Hepatocyte (in vitro differentiated cells): ENCODE measurements at regions not wholly inside any gene's neighbourhood (a gene's known extent, or its start where the extent isn't known, plus 50 kb on each side); places are given as distances from the start of the nearest gene placed in this dataset.

Experiments
- DNase-seq: peaks from one replicate; pipeline ENCODE4 v3.0.0-alpha.2; 2016; ENCODE audit warnings: low spot score
- H2AFZ ChIP-seq: fragments of 200-600 bp; sonication (generic); 2 replicates; pipeline ENCODE4 v1.6.0; 2016; ENCODE audit warnings: antibody characterized with exemption, mild to moderate bottlenecking
- H3K27ac ChIP-seq: fragments of 200-600 bp; sonication (generic); 2 replicates; pipeline ENCODE4 v1.5.1; 2016; ENCODE audit warnings: mild to moderate bottlenecking
- H3K27me3 ChIP-seq: fragments of 200-600 bp; sonication (generic); 2 replicates; pipeline ENCODE4 v1.6.1; 2016
- H3K36me3 ChIP-seq: fragments of 200-600 bp; sonication (generic); replicated peaks from 2 replicates; pipeline ENCODE4 v1.5.1; 2016; ENCODE audit warnings: low read depth; ENCODE audit not compliant: insufficient read depth
- H3K4me1 ChIP-seq: fragments of 200-600 bp; sonication (generic); 2 replicates; pipeline ENCODE4 v1.5.1; 2016; ENCODE audit warnings: mild to moderate bottlenecking, moderate library complexity; ENCODE audit not compliant: insufficient read depth
- H3K4me2 ChIP-seq: fragments of 200-600 bp; sonication (generic); 2 replicates; pipeline ENCODE4 v1.6.0; 2016
- H3K4me3 ChIP-seq: fragments of 200-600 bp; sonication (generic); 2 replicates; pipeline ENCODE4 v1.5.1; 2016; ENCODE audit warnings: mild to moderate bottlenecking
- H3K79me2 ChIP-seq: fragments of 200-600 bp; sonication (generic); 2 replicates; pipeline ENCODE4 v1.6.0; 2017; ENCODE audit warnings: mild to moderate bottlenecking
- H3K9me2 ChIP-seq: fragments of 200-600 bp; sonication (generic); replicated peaks from 2 replicates; pipeline ENCODE4 v1.6.0; 2017; ENCODE audit warnings: mild to moderate bottlenecking; ENCODE audit not compliant: insufficient read depth
- H3K9me3 ChIP-seq: fragments of 200-600 bp; sonication (generic); 2 replicates; pipeline ENCODE4 v1.5.1; 2016; ENCODE audit warnings: low read depth, mild to moderate bottlenecking
- H4K20me1 ChIP-seq: fragments of 200-600 bp; sonication (generic); 2 replicates; pipeline ENCODE4 v1.6.0; 2016; ENCODE audit warnings: mild to moderate bottlenecking; ENCODE audit not compliant: insufficient read depth, poor library complexity, severe bottlenecking
- EZH2 ChIP-seq: fragments of 200-600 bp; sonication (generic); IDR thresholded peaks from 2 replicates; pipeline ENCODE4 v1.6.1; 2016; ENCODE audit warnings: antibody characterized with exemption, mild to moderate bottlenecking, borderline replicate concordance
- EZH2phosphoT487 ChIP-seq: fragments of 200-600 bp; sonication (generic); IDR thresholded peaks from one replicate; pipeline ENCODE4 v1.6.1; 2018; ENCODE audit warnings: antibody characterized with exemption, mild to moderate bottlenecking, low read depth, moderate library complexity; ENCODE audit not compliant: unreplicated experiment, severe bottlenecking
- WGBS: methylation state at CpG from one replicate; pipeline ENCODE4 v1.1.6; 2016; ENCODE audit warnings: low lambda C conversion rate; ENCODE audit errors: missing lambda C conversion rate; 5-methylcytosine and 5-hydroxymethylcytosine counted together
- TF ChIP-seq, protein P1 (sequence below): fragments of 200-600 bp; sonication (generic); IDR thresholded peaks from 2 replicates; pipeline ENCODE4 v1.5.1; 2016; ENCODE audit warnings: antibody characterized with exemption, mild to moderate bottlenecking; ENCODE audit not compliant: poor library complexity

- Histone ChIP-seq H3K4me3 (no peak overlapping the region), H3K27me3 (no peaks in the 10 kb centered on the region), H3K27ac (no peak overlapping the region), H3K36me3 (no peaks in the 10 kb centered on the region), H3K9me3 (no peaks in the 10 kb centered on the region), H4K20me1 (no peaks in the 10 kb centered on the region), H2AFZ (no peak overlapping the region), H3K4me1 (no peaks in the 10 kb centered on the region), H3K79me2 (no peaks in the 10 kb centered on the region), H3K4me2 (no peak overlapping the region), H3K9me2 (no peaks in the 10 kb centered on the region)
- TF ChIP-seq EZH2 (no peak), EZH2phosphoT487 (no peak)
- TF ChIP-seq, protein P1, sequence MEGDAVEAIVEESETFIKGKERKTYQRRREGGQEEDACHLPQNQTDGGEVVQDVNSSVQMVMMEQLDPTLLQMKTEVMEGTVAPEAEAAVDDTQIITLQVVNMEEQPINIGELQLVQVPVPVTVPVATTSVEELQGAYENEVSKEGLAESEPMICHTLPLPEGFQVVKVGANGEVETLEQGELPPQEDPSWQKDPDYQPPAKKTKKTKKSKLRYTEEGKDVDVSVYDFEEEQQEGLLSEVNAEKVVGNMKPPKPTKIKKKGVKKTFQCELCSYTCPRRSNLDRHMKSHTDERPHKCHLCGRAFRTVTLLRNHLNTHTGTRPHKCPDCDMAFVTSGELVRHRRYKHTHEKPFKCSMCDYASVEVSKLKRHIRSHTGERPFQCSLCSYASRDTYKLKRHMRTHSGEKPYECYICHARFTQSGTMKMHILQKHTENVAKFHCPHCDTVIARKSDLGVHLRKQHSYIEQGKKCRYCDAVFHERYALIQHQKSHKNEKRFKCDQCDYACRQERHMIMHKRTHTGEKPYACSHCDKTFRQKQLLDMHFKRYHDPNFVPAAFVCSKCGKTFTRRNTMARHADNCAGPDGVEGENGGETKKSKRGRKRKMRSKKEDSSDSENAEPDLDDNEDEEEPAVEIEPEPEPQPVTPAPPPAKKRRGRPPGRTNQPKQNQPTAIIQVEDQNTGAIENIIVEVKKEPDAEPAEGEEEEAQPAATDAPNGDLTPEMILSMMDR: no peak
- 51% methylated on average over 10 of the region's 10 CpGs for WGBS
- DNase-seq: no peak
These were observed 308.5 kb downstream of the LMX1A start for GRCh38 chr1:165047994-165048393.

GRCh38 chr1:165045902-165046301, 310.6 kb downstream of the LMX1A start:
- Histone ChIP-seq H3K9me3 (no peaks in the 10 kb centered on the region), H3K27me3 (no peaks in the 10 kb centered on the region), H3K79me2 (no peaks in the 10 kb centered on the region), H3K4me2 (no peak overlapping the region), H3K36me3 (no peaks in the 10 kb centered on the region), H4K20me1 (no peaks in the 10 kb centered on the region), H2AFZ (no peak overlapping the region), H3K4me1 (no peaks in the 10 kb centered on the region), H3K9me2 (no peaks in the 10 kb centered on the region), H3K27ac (no peak overlapping the region), H3K4me3 (no peak overlapping the region)
- DNase-seq: no peak
- TF ChIP-seq EZH2: no peak
- TF ChIP-seq, protein P1: no peak
- no peak for TF ChIP-seq EZH2phosphoT487
- WGBS: 86% methylated on average over 4 of the region's 4 CpGs

- Histone ChIP-seq H2AFZ (no peak overlapping the region), H3K4me1 (no peaks in the 10 kb centered on the region), H3K27ac (no peak overlapping the region), H3K9me3 (no peaks in the 10 kb centered on the region), H3K79me2 (no peaks in the 10 kb centered on the region), H3K36me3 (no peaks in the 10 kb centered on the region), H3K27me3 (no peaks in the 10 kb centered on the region), H3K4me3 (no peak overlapping the region), H4K20me1 (no peaks in the 10 kb centered on the region), H3K9me2 (no peaks in the 10 kb centered on the region), H3K4me2 (no peak overlapping the region)
- 90% methylated on average over 1 of the region's 1 CpG for WGBS
- DNase-seq: no peak
- TF ChIP-seq, protein P1: no peak
- TF ChIP-seq EZH2phosphoT487: no peak
- no peak for TF ChIP-seq EZH2
These were observed 315.9 kb downstream of the LMX1A start for GRCh38 chr1:165040641-165041040.

- no peaks in the 10 kb centered on the region for H3K27me3 ChIP-seq
- WGBS: 87% methylated on average over 3 of the region's 3 CpGs
These were observed 316.5 kb downstream of the LMX1A start for GRCh38 chr1:165039996-165040395.

More at GRCh38 chr1:165039996-165040395, 316.5 kb downstream of the LMX1A start:
- Histone ChIP-seq H2AFZ (no peak overlapping the region), H3K36me3 (no peaks in the 10 kb centered on the region), H3K4me1 (no peaks in the 10 kb centered on the region), H3K79me2 (no peaks in the 10 kb centered on the region), H3K4me2 (no peak overlapping the region), H3K4me3 (no peak overlapping the region), H4K20me1 (no peaks in the 10 kb centered on the region), H3K27ac (no peak overlapping the region), H3K9me2 (no peaks in the 10 kb centered on the region), H3K9me3 (no peaks in the 10 kb centered on the region)
- no peak for DNase-seq
- TF ChIP-seq, protein P1: no peak
- no peak for TF ChIP-seq EZH2
- TF ChIP-seq EZH2phosphoT487: no peak
